ENCODE measurements at regions not wholly inside any gene's neighbourhood (a gene's known extent, or its start where the extent isn't known, plus 50 kb on each side); places are given as distances from the start of the nearest gene placed in this dataset.

DNA sequence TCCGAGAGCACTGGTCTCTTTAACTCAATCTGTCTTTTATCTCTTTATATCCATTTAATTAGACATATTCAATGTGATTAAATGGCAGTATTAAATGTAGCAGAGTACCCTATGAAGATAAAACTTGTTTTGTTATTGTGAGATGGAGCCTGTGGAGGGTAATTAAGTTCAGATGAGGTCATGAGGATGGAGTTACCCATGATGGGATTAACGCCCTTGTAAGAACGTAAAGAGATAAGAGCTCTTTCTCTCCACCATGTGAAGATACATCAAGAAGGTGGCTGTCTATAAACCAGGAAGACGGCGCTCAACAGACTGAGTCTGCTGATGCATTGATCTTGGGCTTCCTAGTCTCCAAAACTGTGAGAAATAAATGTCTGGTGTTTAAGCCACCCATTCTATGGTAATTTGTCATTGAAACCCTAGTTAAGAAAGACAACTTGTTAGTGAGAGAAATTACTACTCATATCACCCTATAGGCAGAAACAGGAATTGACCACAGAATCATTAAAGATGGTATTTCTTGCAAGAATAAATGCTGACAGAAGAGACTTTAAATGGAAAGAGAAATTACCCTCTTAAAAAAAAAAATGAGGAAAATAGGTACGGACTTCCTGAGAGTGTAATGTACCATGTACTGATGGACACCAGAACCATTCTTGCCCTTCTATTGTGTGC is 738.7 kb upstream of the CHAC2 start:
- TF ChIP-seq, protein P1, sequence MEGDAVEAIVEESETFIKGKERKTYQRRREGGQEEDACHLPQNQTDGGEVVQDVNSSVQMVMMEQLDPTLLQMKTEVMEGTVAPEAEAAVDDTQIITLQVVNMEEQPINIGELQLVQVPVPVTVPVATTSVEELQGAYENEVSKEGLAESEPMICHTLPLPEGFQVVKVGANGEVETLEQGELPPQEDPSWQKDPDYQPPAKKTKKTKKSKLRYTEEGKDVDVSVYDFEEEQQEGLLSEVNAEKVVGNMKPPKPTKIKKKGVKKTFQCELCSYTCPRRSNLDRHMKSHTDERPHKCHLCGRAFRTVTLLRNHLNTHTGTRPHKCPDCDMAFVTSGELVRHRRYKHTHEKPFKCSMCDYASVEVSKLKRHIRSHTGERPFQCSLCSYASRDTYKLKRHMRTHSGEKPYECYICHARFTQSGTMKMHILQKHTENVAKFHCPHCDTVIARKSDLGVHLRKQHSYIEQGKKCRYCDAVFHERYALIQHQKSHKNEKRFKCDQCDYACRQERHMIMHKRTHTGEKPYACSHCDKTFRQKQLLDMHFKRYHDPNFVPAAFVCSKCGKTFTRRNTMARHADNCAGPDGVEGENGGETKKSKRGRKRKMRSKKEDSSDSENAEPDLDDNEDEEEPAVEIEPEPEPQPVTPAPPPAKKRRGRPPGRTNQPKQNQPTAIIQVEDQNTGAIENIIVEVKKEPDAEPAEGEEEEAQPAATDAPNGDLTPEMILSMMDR (IDR thresholded peaks at IDR 0.05 in 4 of 5, conservative IDR thresholded peaks at IDR 0.05 in 1 of 5) = no peak
- no peak for TF ChIP-seq POLR2A (IDR thresholded peaks at IDR 0.05)

Data from gastrocnemius medialis (tissue), 4 donors.